ENCODE measurements at regions not wholly inside any gene's neighbourhood (a gene's known extent, or its start where the extent isn't known, plus 50 kb on each side); places are given as distances from the start of the nearest gene placed in this dataset.

DNA sequence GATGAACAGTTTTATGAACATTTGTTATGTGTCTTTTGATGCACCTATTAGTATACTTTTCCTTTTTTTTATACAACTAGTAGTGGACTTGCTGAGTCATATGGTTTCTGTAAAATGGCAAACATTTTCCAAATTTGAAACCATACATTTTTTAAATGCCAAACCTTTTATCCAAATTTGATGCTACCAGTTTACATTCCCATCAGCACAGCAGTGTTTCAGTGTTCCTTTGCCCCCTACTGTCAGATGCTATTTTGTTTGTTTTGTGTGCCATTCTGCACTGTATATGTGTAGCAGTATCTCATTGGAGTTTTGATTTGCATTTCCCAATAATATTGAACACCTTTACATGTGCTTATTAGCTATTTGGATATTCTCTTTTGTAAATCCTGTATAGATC is 219.4 kb downstream of the TANC2 start:
- no peaks in the 10 kb centered on the region for H3F3A ChIP-seq (ENCODE audit: insufficient read depth, low read length, poor library complexity, severe bottlenecking)

DNA sequence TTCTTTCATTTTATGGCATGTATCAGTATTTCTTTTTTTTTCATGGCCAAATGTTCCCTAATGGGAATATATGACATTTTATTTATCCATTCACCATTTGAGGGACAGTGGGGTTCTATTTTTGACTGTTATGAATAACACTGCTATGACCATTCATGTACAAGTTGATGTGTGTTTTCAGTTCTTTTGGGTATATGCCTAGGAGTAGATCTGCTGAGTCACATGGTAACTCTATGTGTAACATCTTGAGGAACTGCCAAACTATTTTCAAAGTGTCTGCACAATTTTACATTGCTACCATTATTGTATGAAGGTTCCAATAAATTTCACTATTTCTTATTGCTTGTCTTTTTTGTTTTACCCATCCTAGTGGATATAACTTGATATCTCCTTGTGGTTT is 223.0 kb downstream of the TANC2 start:
- H3K27ac ChIP-seq (ENCODE audit: low read length), result no peak overlapping the region
- no peaks in the 10 kb centered on the region for H3K9me2 ChIP-seq (ENCODE audit: insufficient read depth, low read length)
- no peaks in the 10 kb centered on the region for H3K27me3 ChIP-seq (ENCODE audit: insufficient read depth, low read depth, low read length)
- H3K79me2 ChIP-seq (replicated peaks; ENCODE audit: insufficient read depth, low read length), result peaks cover 15% of the 10 kb centered on the region
- H3K9ac ChIP-seq (ENCODE audit: low read length), result no peak overlapping the region
- H3K4me2 ChIP-seq (ENCODE audit: low read length), result no peak overlapping the region
- H4K20me1 ChIP-seq (ENCODE audit: insufficient read depth), result no peaks in the 10 kb centered on the region
- H3K36me3 ChIP-seq (ENCODE audit: insufficient read depth, low read length), result no peaks in the 10 kb centered on the region
- TF ChIP-seq RAD21 (conservative IDR thresholded peaks at IDR 0.05), result no peak
- TF ChIP-seq EP300 (conservative IDR thresholded peaks at IDR 0.05; ENCODE audit: poor library complexity, severe bottlenecking), result no peak
- TF ChIP-seq TAF1 (IDR thresholded peaks at IDR 0.05; ENCODE audit: low read depth), result no peak
- TF ChIP-seq SMC3 (conservative IDR thresholded peaks at IDR 0.05; ENCODE audit: poor library complexity), result no peak
- TF ChIP-seq MXI1 (conservative IDR thresholded peaks at IDR 0.05; ENCODE audit: poor library complexity, severe bottlenecking), result no peak
- TF ChIP-seq POLR2AphosphoS5 (IDR thresholded peaks at IDR 0.05), result no peak
- TF ChIP-seq EZH2 (IDR thresholded peaks at IDR 0.05; ENCODE audit: borderline replicate concordance, insufficient read depth, low read length, poor library complexity, severe bottlenecking), result no peak
- TF ChIP-seq, protein P1, sequence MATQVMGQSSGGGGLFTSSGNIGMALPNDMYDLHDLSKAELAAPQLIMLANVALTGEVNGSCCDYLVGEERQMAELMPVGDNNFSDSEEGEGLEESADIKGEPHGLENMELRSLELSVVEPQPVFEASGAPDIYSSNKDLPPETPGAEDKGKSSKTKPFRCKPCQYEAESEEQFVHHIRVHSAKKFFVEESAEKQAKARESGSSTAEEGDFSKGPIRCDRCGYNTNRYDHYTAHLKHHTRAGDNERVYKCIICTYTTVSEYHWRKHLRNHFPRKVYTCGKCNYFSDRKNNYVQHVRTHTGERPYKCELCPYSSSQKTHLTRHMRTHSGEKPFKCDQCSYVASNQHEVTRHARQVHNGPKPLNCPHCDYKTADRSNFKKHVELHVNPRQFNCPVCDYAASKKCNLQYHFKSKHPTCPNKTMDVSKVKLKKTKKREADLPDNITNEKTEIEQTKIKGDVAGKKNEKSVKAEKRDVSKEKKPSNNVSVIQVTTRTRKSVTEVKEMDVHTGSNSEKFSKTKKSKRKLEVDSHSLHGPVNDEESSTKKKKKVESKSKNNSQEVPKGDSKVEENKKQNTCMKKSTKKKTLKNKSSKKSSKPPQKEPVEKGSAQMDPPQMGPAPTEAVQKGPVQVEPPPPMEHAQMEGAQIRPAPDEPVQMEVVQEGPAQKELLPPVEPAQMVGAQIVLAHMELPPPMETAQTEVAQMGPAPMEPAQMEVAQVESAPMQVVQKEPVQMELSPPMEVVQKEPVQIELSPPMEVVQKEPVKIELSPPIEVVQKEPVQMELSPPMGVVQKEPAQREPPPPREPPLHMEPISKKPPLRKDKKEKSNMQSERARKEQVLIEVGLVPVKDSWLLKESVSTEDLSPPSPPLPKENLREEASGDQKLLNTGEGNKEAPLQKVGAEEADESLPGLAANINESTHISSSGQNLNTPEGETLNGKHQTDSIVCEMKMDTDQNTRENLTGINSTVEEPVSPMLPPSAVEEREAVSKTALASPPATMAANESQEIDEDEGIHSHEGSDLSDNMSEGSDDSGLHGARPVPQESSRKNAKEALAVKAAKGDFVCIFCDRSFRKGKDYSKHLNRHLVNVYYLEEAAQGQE (IDR thresholded peaks at IDR 0.05; ENCODE audit: borderline replicate concordance), result no peak
- TF ChIP-seq CTCF (IDR thresholded peaks at IDR 0.05; ENCODE audit: poor library complexity, severe bottlenecking), result no peak
- no peak overlapping the region for H2AFZ ChIP-seq (ENCODE audit: low read depth, low read length)
- no peaks in the 10 kb centered on the region for H3K9me3 ChIP-seq (ENCODE audit: low read length)
- H3F3A ChIP-seq (ENCODE audit: insufficient read depth, low read length, poor library complexity, severe bottlenecking), result no peaks in the 10 kb centered on the region
- no peak overlapping the region for H3K4me3 ChIP-seq (ENCODE audit: low read length)

More for the DNA sequence above, 219.4 kb downstream of the TANC2 start:
- no peaks in the 10 kb centered on the region for H4K20me1 ChIP-seq (ENCODE audit: insufficient read depth)
- H3K9me2 ChIP-seq (ENCODE audit: insufficient read depth, low read length), result no peaks in the 10 kb centered on the region
- no peak overlapping the region for H3K4me3 ChIP-seq (ENCODE audit: low read length)
- H2AFZ ChIP-seq (ENCODE audit: low read depth, low read length), result no peak overlapping the region
- no peaks in the 10 kb centered on the region for H3K36me3 ChIP-seq (ENCODE audit: insufficient read depth, low read length)
- H3K4me2 ChIP-seq (ENCODE audit: low read length), result no peak overlapping the region
- no peak for TF ChIP-seq CTCF (IDR thresholded peaks at IDR 0.05; ENCODE audit: poor library complexity, severe bottlenecking)
- TF ChIP-seq EZH2 (IDR thresholded peaks at IDR 0.05; ENCODE audit: borderline replicate concordance, insufficient read depth, low read length, poor library complexity, severe bottlenecking), result no peak
- no peak for TF ChIP-seq TAF1 (IDR thresholded peaks at IDR 0.05; ENCODE audit: low read depth)
- no peak for TF ChIP-seq RAD21 (conservative IDR thresholded peaks at IDR 0.05)
- TF ChIP-seq, protein P1 (IDR thresholded peaks at IDR 0.05; ENCODE audit: borderline replicate concordance), result no peak
- TF ChIP-seq EP300 (conservative IDR thresholded peaks at IDR 0.05; ENCODE audit: poor library complexity, severe bottlenecking), result no peak
- TF ChIP-seq POLR2AphosphoS5 (IDR thresholded peaks at IDR 0.05), result no peak
- no peak for TF ChIP-seq SMC3 (conservative IDR thresholded peaks at IDR 0.05; ENCODE audit: poor library complexity)
- peaks cover 1% of the 10 kb centered on the region for H3K79me2 ChIP-seq (replicated peaks; ENCODE audit: insufficient read depth, low read length)
- no peak overlapping the region for H3K9ac ChIP-seq (ENCODE audit: low read length)
- H3K27ac ChIP-seq (ENCODE audit: low read length), result no peak overlapping the region
- no peaks in the 10 kb centered on the region for H3K27me3 ChIP-seq (ENCODE audit: insufficient read depth, low read depth, low read length)
- H3K9me3 ChIP-seq (ENCODE audit: low read length), result no peaks in the 10 kb centered on the region
